ENCODE measurements at regions not wholly inside any gene's neighbourhood (a gene's known extent, or its start where the extent isn't known, plus 50 kb on each side); places are given as distances from the start of the nearest gene placed in this dataset.

DNA sequence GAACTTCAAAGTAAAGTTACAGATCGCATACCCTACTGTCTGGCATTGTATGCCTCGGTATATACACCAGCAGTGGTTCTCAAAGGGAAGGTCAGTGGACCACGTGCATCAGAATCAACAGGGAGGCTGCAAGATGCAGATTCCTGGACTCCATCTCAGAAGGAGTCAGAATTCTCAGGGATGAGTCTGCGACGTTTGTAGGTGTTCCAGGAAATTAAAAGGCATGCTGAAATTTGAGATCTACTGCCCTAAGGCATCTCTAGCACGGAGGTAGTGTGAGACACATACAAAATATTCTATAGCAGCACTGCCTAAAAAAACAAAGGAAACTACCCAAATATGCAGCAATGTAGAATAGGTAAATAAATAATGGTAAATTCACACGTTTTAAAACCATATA lies 136.8 kb upstream of the BNIP2 start:
- Histone ChIP-seq H2AFZ (ENCODE audit: insufficient read depth, low read depth, low read length, poor library complexity, severe bottlenecking) (no peak overlapping the region), H3K27me3 (ENCODE audit: control insufficient read depth in 2 of 2, insufficient read depth in 2 of 2, low read length in 2 of 2) (peaks cover 0 to 2% of the 10 kb centered on the region in 2 donors), H4K20me1 (ENCODE audit: insufficient read depth, low read length) (no peaks in the 10 kb centered on the region), H3K9ac (ENCODE audit: insufficient read depth, low read length, poor library complexity, severe bottlenecking) (no peak overlapping the region), H3K4me2 (replicated peaks; ENCODE audit: extremely low read depth, low read length, poor library complexity, severe bottlenecking) (no peak overlapping the region), H3K4me1 (ENCODE audit: control insufficient read depth in 1 of 2, insufficient read depth in 2 of 2, low read length in 2 of 2) (no peaks in the 10 kb centered on the region), H3K4me3 (replicated peaks in 1 of 3; ENCODE audit: low read depth in 2 of 3, low read length in 3 of 3) (no peak overlapping the region), H3K36me3 (replicated peaks in 1 of 2; ENCODE audit: control insufficient read depth in 1 of 2, insufficient read depth in 2 of 2, low read length in 2 of 2) (no peaks in the 10 kb centered on the region), H3K27ac (ENCODE audit: low read depth in 1 of 2, low read length in 2 of 2) (no peak overlapping the region), H3K79me2 (ENCODE audit: insufficient read depth, low read length) (no peaks in the 10 kb centered on the region), H3K9me3 (replicated peaks in 1 of 2; ENCODE audit: control insufficient read depth in 1 of 2, insufficient read depth in 1 of 2, low read length in 2 of 2) (no peaks in the 10 kb centered on the region)
- intact Hi-C loops (cut with micrococcal nuclease): no loop called here
- 94% methylated on average over 3 of the region's 7 CpGs for WGBS (ENCODE audit: insufficient coverage)
- H3K9me3 Mint-ChIP-seq: peaks cover 0 to 5% (median 2%) of the 10 kb centered on the region in 7 donors
- no peak overlapping the region for H3K4me3 Mint-ChIP-seq
- H3K36me3 Mint-ChIP-seq: no peaks in the 10 kb centered on the region
- TF ChIP-seq, protein P1, sequence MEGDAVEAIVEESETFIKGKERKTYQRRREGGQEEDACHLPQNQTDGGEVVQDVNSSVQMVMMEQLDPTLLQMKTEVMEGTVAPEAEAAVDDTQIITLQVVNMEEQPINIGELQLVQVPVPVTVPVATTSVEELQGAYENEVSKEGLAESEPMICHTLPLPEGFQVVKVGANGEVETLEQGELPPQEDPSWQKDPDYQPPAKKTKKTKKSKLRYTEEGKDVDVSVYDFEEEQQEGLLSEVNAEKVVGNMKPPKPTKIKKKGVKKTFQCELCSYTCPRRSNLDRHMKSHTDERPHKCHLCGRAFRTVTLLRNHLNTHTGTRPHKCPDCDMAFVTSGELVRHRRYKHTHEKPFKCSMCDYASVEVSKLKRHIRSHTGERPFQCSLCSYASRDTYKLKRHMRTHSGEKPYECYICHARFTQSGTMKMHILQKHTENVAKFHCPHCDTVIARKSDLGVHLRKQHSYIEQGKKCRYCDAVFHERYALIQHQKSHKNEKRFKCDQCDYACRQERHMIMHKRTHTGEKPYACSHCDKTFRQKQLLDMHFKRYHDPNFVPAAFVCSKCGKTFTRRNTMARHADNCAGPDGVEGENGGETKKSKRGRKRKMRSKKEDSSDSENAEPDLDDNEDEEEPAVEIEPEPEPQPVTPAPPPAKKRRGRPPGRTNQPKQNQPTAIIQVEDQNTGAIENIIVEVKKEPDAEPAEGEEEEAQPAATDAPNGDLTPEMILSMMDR (IDR thresholded peaks at IDR 0.05): no peak
- no peak overlapping the region for H3K27ac Mint-ChIP-seq
- H3K27me3 Mint-ChIP-seq (ENCODE audit: low read depth in 3 of 3): peaks cover 6 to 7% (median 7%) of the 10 kb centered on the region in 3 donors
- no peak for DNase-seq
- H3K4me1 Mint-ChIP-seq: no peaks in the 10 kb centered on the region

DNA sequence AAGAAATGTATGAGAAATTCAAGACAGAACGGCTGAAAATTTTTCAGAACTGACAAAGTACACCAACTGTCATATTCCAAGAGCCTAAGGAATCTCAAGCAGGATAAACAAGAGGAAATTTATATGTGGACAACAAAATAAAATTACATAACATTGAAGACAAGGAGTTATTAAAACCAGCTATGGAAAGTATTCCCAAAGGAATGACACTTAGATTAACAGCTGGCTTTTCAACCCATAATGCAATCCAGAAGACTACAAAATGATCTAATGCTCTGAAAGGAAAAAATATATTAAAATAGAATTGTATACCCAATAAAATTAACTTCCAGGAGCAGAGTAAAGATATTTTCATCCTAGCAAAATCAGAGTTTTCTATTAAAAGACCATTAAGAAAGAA lies 132.2 kb upstream of the BNIP2 start:
- H3K9me3 ChIP-seq (replicated peaks in 1 of 2; ENCODE audit: control insufficient read depth in 1 of 2, insufficient read depth in 1 of 2, low read length in 2 of 2): no peaks in the 10 kb centered on the region
- no peaks in the 10 kb centered on the region for H3K4me1 ChIP-seq (ENCODE audit: control insufficient read depth in 1 of 2, insufficient read depth in 2 of 2, low read length in 2 of 2)
- no CpG with 5 or more reads among the region's 1 CpG for WGBS (ENCODE audit: insufficient coverage)
- H3K27ac Mint-ChIP-seq: no peak overlapping the region
- H3K9ac ChIP-seq (ENCODE audit: insufficient read depth, low read length, poor library complexity, severe bottlenecking): no peak overlapping the region
- no peaks in the 10 kb centered on the region for H3K4me1 Mint-ChIP-seq
- no peaks in the 10 kb centered on the region for H3K36me3 ChIP-seq (replicated peaks in 1 of 2; ENCODE audit: control insufficient read depth in 1 of 2, insufficient read depth in 2 of 2, low read length in 2 of 2)
- no peak overlapping the region for H3K4me3 Mint-ChIP-seq
- no peak overlapping the region for H3K27ac ChIP-seq (ENCODE audit: low read depth in 1 of 2, low read length in 2 of 2)
- no peaks in the 10 kb centered on the region for H3K79me2 ChIP-seq (ENCODE audit: insufficient read depth, low read length)
- H3K36me3 Mint-ChIP-seq: no peaks in the 10 kb centered on the region
- peaks cover 0 to 5% (median 2%) of the 10 kb centered on the region in 7 donors for H3K9me3 Mint-ChIP-seq
- peaks cover 0 to 2% of the 10 kb centered on the region in 2 donors for H3K27me3 ChIP-seq (ENCODE audit: control insufficient read depth in 2 of 2, insufficient read depth in 2 of 2, low read length in 2 of 2)
- H2AFZ ChIP-seq (ENCODE audit: insufficient read depth, low read depth, low read length, poor library complexity, severe bottlenecking): no peak overlapping the region
- TF ChIP-seq, protein P1 (IDR thresholded peaks at IDR 0.05): no peak
- no peak overlapping the region for H3K4me2 ChIP-seq (replicated peaks; ENCODE audit: extremely low read depth, low read length, poor library complexity, severe bottlenecking)
- no peaks in the 10 kb centered on the region for H4K20me1 ChIP-seq (ENCODE audit: insufficient read depth, low read length)
- no peak overlapping the region for H3K4me3 ChIP-seq (replicated peaks in 1 of 3; ENCODE audit: low read depth in 2 of 3, low read length in 3 of 3)
- DNase-seq: no peak
- intact Hi-C loops (cut with micrococcal nuclease): no loop called here
- peaks cover 5 to 8% (median 7%) of the 10 kb centered on the region in 3 donors for H3K27me3 Mint-ChIP-seq (ENCODE audit: low read depth in 3 of 3)
